Endothelial cell of umbilical vein (primary cell): ENCODE measurements at regions not wholly inside any gene's neighbourhood (a gene's known extent, or its start where the extent isn't known, plus 50 kb on each side); places are given as distances from the start of the nearest gene placed in this dataset.

Experiments used
- BruUV-seq: library from RNA; stranded (reverse); fragments of 400-500 nt; replicated peaks from 2 replicates; lab custom pipeline; 2021; lab: Mats Ljungman, UMichigan
- CTCF ChIA-PET: fragments of 300-600, 350-600 bp; sonication (Branson Sonifier 250); formaldehyde crosslinking; loops from one replicate; lab custom pipeline; 2021; ENCODE audit warnings: antibody characterized with exemption, inconsistent platforms; lab: Charles Lee
- POLR2A ChIA-PET: fragments of 300-600, 350-600 bp; sonication (Branson Sonifier 250); formaldehyde crosslinking; loops from one replicate; lab custom pipeline; 2021; ENCODE audit warnings: antibody characterized with exemption, inconsistent platforms; lab: Charles Lee
- DNase-seq: peaks from one replicate; pipeline ENCODE4 v3.0.0-alpha.2; 2011; ENCODE audit warnings: low read depth, low spot score
- FAIRE-seq: peaks from 2 replicates; lab custom pipeline; 2011; peaks lifted over from hg19 to GRCh38; lab: Jason Lieb, UNC
- H2AFZ ChIP-seq: 2 replicates; pipeline ENCODE4 v1.6.0; 2012; ENCODE audit warnings: low read depth, low read length, control low read depth, inconsistent platforms
- H3K27ac ChIP-seq: 2 replicates; pipeline ENCODE4 v1.5.1; 2011; ENCODE audit warnings: low read depth, mild to moderate bottlenecking, control low read depth, low read length, moderate library complexity; ENCODE audit not compliant: insufficient read depth
- H3K27me3 ChIP-seq, 2 experiments: 2 replicates each; pipeline versions ENCODE4 v1.6.0 to v1.6.1; 2011; ENCODE audit warnings: low read length in 2 of 2, mixed read lengths in 1 of 2; ENCODE audit not compliant: control insufficient read depth in 2 of 2, insufficient read depth in 2 of 2
- H3K36me3 ChIP-seq, 2 experiments: 2 replicates in 1 of 2; 3 replicates in 1 of 2; pipeline ENCODE4 v1.5.1; 2011; ENCODE audit warnings: low read length in 2 of 2, mild to moderate bottlenecking in 1 of 2, moderate library complexity in 1 of 2; ENCODE audit not compliant: control insufficient read depth in 2 of 2, insufficient read depth in 2 of 2; ENCODE audit errors: extremely low read depth in 1 of 2
- H3K4me1 ChIP-seq: 3 replicates; pipeline ENCODE4 v1.5.1; 2011; ENCODE audit warnings: mild to moderate bottlenecking, low read length; ENCODE audit not compliant: control insufficient read depth, insufficient read depth; ENCODE audit errors: extremely low read depth
- H3K4me2 ChIP-seq: 2 replicates; pipeline ENCODE4 v1.6.1; 2011; ENCODE audit warnings: low read length, control low read depth, mixed read lengths; ENCODE audit not compliant: insufficient read depth
- H3K4me3 ChIP-seq, 3 experiments: fragments of 200-600 bp in 1 of 3; sonication (generic), shearing (Covaris generic) in 1 of 3; replicated peaks in 1 of 3; 2 replicates each; pipeline ENCODE4 v1.5.1; 2011 to 2016; ENCODE audit warnings: control low read depth in 3 of 3, low read length in 3 of 3, mild to moderate bottlenecking in 2 of 3, inconsistent platforms in 1 of 3, low read depth in 1 of 3, moderate library complexity in 1 of 3; ENCODE audit not compliant: insufficient read depth in 1 of 3
- H3K79me2 ChIP-seq: 2 replicates; pipeline ENCODE4 v1.6.0; 2012; ENCODE audit warnings: low read length, inconsistent platforms; ENCODE audit not compliant: control insufficient read depth, insufficient read depth
- H3K9ac ChIP-seq: replicated peaks from 2 replicates; pipeline ENCODE3; 2011; ENCODE audit warnings: low read length, control low read depth; ENCODE audit not compliant: insufficient read depth; ENCODE audit errors: extremely low read depth
- H3K9me1 ChIP-seq: replicated peaks from 3 replicates; pipeline ENCODE4 v1.6.0; 2011; ENCODE audit warnings: mild to moderate bottlenecking, low read length; ENCODE audit not compliant: control insufficient read depth, insufficient read depth; ENCODE audit errors: extremely low read depth
- H3K9me3 ChIP-seq: replicated peaks from 2 replicates; pipeline ENCODE4 v1.5.1; 2012; ENCODE audit warnings: low read length, inconsistent platforms; ENCODE audit not compliant: control insufficient read depth, insufficient read depth
- H4K20me1 ChIP-seq: replicated peaks from 2 replicates; pipeline ENCODE3; 2011; ENCODE audit warnings: mild to moderate bottlenecking, low read length; ENCODE audit not compliant: control insufficient read depth, insufficient read depth; ENCODE audit errors: extremely low read depth
- EZH2 ChIP-seq: IDR thresholded peaks from 2 replicates; pipeline ENCODE4 v1.6.1; 2012; ENCODE audit warnings: borderline replicate concordance, low read depth, mild to moderate bottlenecking, moderate library complexity, low read length, inconsistent platforms; ENCODE audit not compliant: severe bottlenecking
- FOS ChIP-seq: IDR thresholded peaks from 2 replicates; pipeline ENCODE4 v1.6.1; 2011; ENCODE audit warnings: mild to moderate bottlenecking, low read length, moderate library complexity, borderline replicate concordance; ENCODE audit not compliant: insufficient read depth
- GATA2 ChIP-seq: IDR thresholded peaks from 2 replicates; pipeline ENCODE4 v1.7.0; 2011; ENCODE audit warnings: low read depth, mild to moderate bottlenecking, moderate library complexity, mixed read lengths, low read length; ENCODE audit not compliant: insufficient read length, insufficient read depth
- JUN ChIP-seq: IDR thresholded peaks from 2 replicates; pipeline ENCODE4 v1.6.1; 2011; ENCODE audit warnings: borderline replicate concordance, low read depth; ENCODE audit not compliant: insufficient read length, insufficient read depth
- MYC ChIP-seq: IDR thresholded peaks from one replicate; pipeline ENCODE4 v1.6.1; 2011; ENCODE audit warnings: mild to moderate bottlenecking, low read depth, low read length
- POLR2A ChIP-seq: IDR thresholded peaks from 2 replicates; pipeline ENCODE4 v1.6.1; 2012; ENCODE audit warnings: low read depth, mild to moderate bottlenecking, control low read depth, low read length
- POLR2AphosphoS5 ChIP-seq: IDR thresholded peaks from 2 replicates; pipeline ENCODE4 v1.6.1; 2012; ENCODE audit warnings: low read depth, mild to moderate bottlenecking, control low read depth, low read length, moderate library complexity; ENCODE audit not compliant: insufficient read depth
- dilution Hi-C: fragments of 300-500 bp; cut with MboI; formaldehyde crosslinking; loops from one replicate; pipeline ENCODE4 v1.15.0; 2019; ENCODE audit warnings: low sequenced_read_pairs; ENCODE audit not compliant: extremely low pct_ligation_motif_present
- intact Hi-C: fragments of 100-400 bp; cut with micrococcal nuclease; formaldehyde crosslinking; loops from one replicate; pipeline ENCODE4 v1.10.0; 2022
- TF ChIP-seq, protein P1 (sequence below): IDR thresholded peaks from 2 replicates; pipeline ENCODE4 v1.6.1; 2011; ENCODE audit not compliant: insufficient read depth, insufficient read length
- TF ChIP-seq, protein P2 (sequence below), 2 donors: IDR thresholded peaks; 1 replicate in 1 of 2; 2 replicates in 1 of 2; pipeline ENCODE4 v1.5.1; 2011; ENCODE audit warnings: low read length in 2 of 2, mild to moderate bottlenecking in 2 of 2, moderate library complexity in 2 of 2, control low read depth in 1 of 2, inconsistent platforms in 1 of 2, low read depth in 1 of 2; ENCODE audit not compliant: insufficient read depth in 1 of 2; ENCODE audit errors: extremely low read depth in 1 of 2

- FAIRE-seq: no peak
- Histone ChIP-seq H3K9ac (no peak overlapping the region), H3K9me3 (no peaks in the 10 kb centered on the region), H3K36me3 (no peaks in the 10 kb centered on the region), H3K9me1 (no peaks in the 10 kb centered on the region), H3K27ac (no peak overlapping the region), H3K27me3 (no peaks in the 10 kb centered on the region), H3K79me2 (no peaks in the 10 kb centered on the region), H3K4me1 (no peaks in the 10 kb centered on the region), H4K20me1 (no peaks in the 10 kb centered on the region), H3K4me2 (no peak overlapping the region), H3K4me3 (no peak overlapping the region), H2AFZ (no peak overlapping the region)
- POLR2A ChIA-PET: no interaction called here
- CTCF ChIA-PET: interaction anchor here (0.7 to 1.5 kb wide), 3 partner anchors 20 to 444 kb away, joined by 3 to 4 read pairs (median 3); no protein-coding TSS in a partner anchor
- no peak for TF ChIP-seq FOS
- TF ChIP-seq POLR2AphosphoS5: no peak
- TF ChIP-seq, protein P1, sequence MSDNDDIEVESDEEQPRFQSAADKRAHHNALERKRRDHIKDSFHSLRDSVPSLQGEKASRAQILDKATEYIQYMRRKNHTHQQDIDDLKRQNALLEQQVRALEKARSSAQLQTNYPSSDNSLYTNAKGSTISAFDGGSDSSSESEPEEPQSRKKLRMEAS: no peak
- TF ChIP-seq POLR2A: no peak
- TF ChIP-seq GATA2: no peak
- TF ChIP-seq MYC: no peak
- no TSS peak for BruUV-seq
- dilution Hi-C loops: no loop called here
- intact Hi-C loops: no loop called here
- no peak for DNase-seq
Measured at GRCh38 chr2:187943772-187944369, 347.8 kb upstream of the GULP1 start.

GRCh38 chr2:187949859-187950258 is 341.8 kb upstream of the GULP1 start:
- Histone ChIP-seq H3K9me3 (no peaks in the 10 kb centered on the region), H3K36me3 (no peaks in the 10 kb centered on the region), H4K20me1 (no peaks in the 10 kb centered on the region), H2AFZ (no peak overlapping the region), H3K79me2 (no peaks in the 10 kb centered on the region), H3K27ac (no peak overlapping the region), H3K27me3 (no peaks in the 10 kb centered on the region), H3K4me1 (no peaks in the 10 kb centered on the region), H3K4me3 (no peak overlapping the region), H3K9ac (no peak overlapping the region), H3K9me1 (no peaks in the 10 kb centered on the region), H3K4me2 (no peak overlapping the region)
- intact Hi-C loops: no loop called here
- no peak for TF ChIP-seq MYC
- TF ChIP-seq EZH2: no peak
- no peak for TF ChIP-seq POLR2A
- TF ChIP-seq FOS: no peak
- TF ChIP-seq, protein P2, sequence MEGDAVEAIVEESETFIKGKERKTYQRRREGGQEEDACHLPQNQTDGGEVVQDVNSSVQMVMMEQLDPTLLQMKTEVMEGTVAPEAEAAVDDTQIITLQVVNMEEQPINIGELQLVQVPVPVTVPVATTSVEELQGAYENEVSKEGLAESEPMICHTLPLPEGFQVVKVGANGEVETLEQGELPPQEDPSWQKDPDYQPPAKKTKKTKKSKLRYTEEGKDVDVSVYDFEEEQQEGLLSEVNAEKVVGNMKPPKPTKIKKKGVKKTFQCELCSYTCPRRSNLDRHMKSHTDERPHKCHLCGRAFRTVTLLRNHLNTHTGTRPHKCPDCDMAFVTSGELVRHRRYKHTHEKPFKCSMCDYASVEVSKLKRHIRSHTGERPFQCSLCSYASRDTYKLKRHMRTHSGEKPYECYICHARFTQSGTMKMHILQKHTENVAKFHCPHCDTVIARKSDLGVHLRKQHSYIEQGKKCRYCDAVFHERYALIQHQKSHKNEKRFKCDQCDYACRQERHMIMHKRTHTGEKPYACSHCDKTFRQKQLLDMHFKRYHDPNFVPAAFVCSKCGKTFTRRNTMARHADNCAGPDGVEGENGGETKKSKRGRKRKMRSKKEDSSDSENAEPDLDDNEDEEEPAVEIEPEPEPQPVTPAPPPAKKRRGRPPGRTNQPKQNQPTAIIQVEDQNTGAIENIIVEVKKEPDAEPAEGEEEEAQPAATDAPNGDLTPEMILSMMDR (IDR thresholded peaks at IDR 0.05; ENCODE audit: extremely low read depth in 1 of 2, insufficient read depth in 1 of 2, low read depth in 1 of 2, low read length in 2 of 2): no peak
- no peak for TF ChIP-seq GATA2
- no peak for TF ChIP-seq POLR2AphosphoS5
- TF ChIP-seq, protein P1: no peak
- no peak for TF ChIP-seq JUN
- BruUV-seq: no TSS peak
- FAIRE-seq (no peak), DNase-seq (no peak)
- dilution Hi-C loops: no loop called here
- CTCF ChIA-PET: interaction anchor here (1.4 kb wide), 1 partner anchor 14 kb away, joined by 3 read pairs; no protein-coding TSS in a partner anchor
- POLR2A ChIA-PET: no interaction called here
